ENCODE measurements at regions not wholly inside any gene's neighbourhood (a gene's known extent, or its start where the extent isn't known, plus 50 kb on each side); places are given as distances from the start of the nearest gene placed in this dataset.

DNA sequence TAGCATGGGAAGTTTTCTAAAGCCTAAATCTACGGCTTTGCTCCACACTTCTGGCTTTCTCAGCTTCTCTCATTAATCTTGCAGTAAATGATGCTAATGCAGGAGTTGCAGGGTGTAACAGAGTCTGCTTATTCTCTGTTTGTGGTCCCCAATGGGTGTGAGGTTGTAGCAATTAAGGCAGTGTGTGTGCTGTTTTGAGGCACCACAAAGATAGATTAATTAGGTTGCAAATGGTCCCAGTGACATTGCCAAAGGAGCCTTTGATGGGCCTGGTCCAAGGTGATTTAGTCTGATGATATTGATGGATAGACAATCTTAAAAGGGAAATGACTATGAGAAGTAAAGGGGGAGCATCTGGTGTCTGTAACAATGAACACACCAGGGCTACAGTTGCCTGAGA, 1313.7 kb upstream of the CDH8 start:
- TF ChIP-seq, protein P1, sequence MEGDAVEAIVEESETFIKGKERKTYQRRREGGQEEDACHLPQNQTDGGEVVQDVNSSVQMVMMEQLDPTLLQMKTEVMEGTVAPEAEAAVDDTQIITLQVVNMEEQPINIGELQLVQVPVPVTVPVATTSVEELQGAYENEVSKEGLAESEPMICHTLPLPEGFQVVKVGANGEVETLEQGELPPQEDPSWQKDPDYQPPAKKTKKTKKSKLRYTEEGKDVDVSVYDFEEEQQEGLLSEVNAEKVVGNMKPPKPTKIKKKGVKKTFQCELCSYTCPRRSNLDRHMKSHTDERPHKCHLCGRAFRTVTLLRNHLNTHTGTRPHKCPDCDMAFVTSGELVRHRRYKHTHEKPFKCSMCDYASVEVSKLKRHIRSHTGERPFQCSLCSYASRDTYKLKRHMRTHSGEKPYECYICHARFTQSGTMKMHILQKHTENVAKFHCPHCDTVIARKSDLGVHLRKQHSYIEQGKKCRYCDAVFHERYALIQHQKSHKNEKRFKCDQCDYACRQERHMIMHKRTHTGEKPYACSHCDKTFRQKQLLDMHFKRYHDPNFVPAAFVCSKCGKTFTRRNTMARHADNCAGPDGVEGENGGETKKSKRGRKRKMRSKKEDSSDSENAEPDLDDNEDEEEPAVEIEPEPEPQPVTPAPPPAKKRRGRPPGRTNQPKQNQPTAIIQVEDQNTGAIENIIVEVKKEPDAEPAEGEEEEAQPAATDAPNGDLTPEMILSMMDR (IDR thresholded peaks at IDR 0.05; ENCODE audit: insufficient read depth, low read length): no peak
- TF ChIP-seq GABPA (IDR thresholded peaks at IDR 0.05; ENCODE audit: low read depth) (no peak), POLR2AphosphoS5 (IDR thresholded peaks at IDR 0.05; ENCODE audit: low read depth) (no peak), SPI1 (IDR thresholded peaks at IDR 0.05; ENCODE audit: borderline replicate concordance, low read depth) (no peak)
- TF ChIP-seq, protein P2, sequence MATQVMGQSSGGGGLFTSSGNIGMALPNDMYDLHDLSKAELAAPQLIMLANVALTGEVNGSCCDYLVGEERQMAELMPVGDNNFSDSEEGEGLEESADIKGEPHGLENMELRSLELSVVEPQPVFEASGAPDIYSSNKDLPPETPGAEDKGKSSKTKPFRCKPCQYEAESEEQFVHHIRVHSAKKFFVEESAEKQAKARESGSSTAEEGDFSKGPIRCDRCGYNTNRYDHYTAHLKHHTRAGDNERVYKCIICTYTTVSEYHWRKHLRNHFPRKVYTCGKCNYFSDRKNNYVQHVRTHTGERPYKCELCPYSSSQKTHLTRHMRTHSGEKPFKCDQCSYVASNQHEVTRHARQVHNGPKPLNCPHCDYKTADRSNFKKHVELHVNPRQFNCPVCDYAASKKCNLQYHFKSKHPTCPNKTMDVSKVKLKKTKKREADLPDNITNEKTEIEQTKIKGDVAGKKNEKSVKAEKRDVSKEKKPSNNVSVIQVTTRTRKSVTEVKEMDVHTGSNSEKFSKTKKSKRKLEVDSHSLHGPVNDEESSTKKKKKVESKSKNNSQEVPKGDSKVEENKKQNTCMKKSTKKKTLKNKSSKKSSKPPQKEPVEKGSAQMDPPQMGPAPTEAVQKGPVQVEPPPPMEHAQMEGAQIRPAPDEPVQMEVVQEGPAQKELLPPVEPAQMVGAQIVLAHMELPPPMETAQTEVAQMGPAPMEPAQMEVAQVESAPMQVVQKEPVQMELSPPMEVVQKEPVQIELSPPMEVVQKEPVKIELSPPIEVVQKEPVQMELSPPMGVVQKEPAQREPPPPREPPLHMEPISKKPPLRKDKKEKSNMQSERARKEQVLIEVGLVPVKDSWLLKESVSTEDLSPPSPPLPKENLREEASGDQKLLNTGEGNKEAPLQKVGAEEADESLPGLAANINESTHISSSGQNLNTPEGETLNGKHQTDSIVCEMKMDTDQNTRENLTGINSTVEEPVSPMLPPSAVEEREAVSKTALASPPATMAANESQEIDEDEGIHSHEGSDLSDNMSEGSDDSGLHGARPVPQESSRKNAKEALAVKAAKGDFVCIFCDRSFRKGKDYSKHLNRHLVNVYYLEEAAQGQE (IDR thresholded peaks at IDR 0.05; ENCODE audit: insufficient replicate concordance, low read depth): no peak

Measured in HL-60 (cell line).